ENCODE measurements at regions not wholly inside any gene's neighbourhood (a gene's known extent, or its start where the extent isn't known, plus 50 kb on each side); places are given as distances from the start of the nearest gene placed in this dataset.

DNA sequence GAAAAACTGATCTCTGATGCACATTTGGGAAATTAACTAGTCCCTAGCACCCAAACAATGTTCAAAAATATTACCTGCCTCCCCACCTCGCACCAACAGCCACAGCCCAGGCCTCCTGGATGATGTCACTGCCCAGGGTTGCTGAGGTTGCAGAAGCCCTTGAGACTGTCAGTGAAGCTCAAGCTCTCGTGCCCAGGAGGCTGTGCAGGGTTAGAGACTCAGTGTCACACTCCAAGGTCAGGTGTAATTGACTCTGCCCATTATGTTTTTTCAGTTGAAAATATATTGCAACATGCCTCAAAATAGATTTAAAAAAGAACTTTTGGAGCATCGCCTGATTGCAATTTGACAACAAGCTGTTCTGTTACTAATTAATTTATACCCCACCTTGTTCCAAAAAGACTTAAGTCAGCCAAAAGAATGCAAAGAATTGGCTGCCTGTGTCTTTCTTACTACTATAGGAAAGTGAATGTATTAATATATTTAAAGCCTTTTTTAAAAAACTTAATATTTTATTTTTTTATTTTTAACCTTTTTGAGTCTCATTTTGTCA, 72.3 kb downstream of the CMAS start:
- no peak for DNase-seq
- intact Hi-C loops (cut with micrococcal nuclease; ENCODE audit: unreplicated experiment), result no loop called here
- Mint-ChIP-seq H3K27me3 (ENCODE audit: insufficient read depth, unreplicated experiment) (peaks cover 14% of the 10 kb centered on the region), H3K27ac (ENCODE audit: unreplicated experiment) (no peak overlapping the region), H3K36me3 (ENCODE audit: insufficient read depth, unreplicated experiment) (no peaks in the 10 kb centered on the region), H3K9me3 (ENCODE audit: unreplicated experiment) (no peaks in the 10 kb centered on the region), H3K4me1 (ENCODE audit: low read depth, unreplicated experiment) (no peaks in the 10 kb centered on the region), H3K4me3 (ENCODE audit: unreplicated experiment) (no peak overlapping the region)
- Histone ChIP-seq H3K36me3 (ENCODE audit: control insufficient read depth, insufficient read depth, low read length) (no peaks in the 10 kb centered on the region), H3K4me1 (no peaks in the 10 kb centered on the region), H3K9me3 (no peaks in the 10 kb centered on the region), H3K27me3 (replicated peaks; ENCODE audit: control insufficient read depth, insufficient read depth, low read length) (peaks cover 2% of the 10 kb centered on the region), H3K4me3 (ENCODE audit: low read depth, low read length) (no peak overlapping the region)
- ChIA-PET POLR2A (no interaction called here), CTCF (no interaction called here)
- TF ChIP-seq, protein P1, sequence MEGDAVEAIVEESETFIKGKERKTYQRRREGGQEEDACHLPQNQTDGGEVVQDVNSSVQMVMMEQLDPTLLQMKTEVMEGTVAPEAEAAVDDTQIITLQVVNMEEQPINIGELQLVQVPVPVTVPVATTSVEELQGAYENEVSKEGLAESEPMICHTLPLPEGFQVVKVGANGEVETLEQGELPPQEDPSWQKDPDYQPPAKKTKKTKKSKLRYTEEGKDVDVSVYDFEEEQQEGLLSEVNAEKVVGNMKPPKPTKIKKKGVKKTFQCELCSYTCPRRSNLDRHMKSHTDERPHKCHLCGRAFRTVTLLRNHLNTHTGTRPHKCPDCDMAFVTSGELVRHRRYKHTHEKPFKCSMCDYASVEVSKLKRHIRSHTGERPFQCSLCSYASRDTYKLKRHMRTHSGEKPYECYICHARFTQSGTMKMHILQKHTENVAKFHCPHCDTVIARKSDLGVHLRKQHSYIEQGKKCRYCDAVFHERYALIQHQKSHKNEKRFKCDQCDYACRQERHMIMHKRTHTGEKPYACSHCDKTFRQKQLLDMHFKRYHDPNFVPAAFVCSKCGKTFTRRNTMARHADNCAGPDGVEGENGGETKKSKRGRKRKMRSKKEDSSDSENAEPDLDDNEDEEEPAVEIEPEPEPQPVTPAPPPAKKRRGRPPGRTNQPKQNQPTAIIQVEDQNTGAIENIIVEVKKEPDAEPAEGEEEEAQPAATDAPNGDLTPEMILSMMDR (IDR thresholded peaks at IDR 0.05; ENCODE audit: insufficient read depth in 1 of 2, low read depth in 1 of 2, low read length in 1 of 2, severe bottlenecking in 1 of 2, unreplicated experiment in 1 of 2), result no peak
- BruUV-seq (replicated peaks), result no TSS peak

DNA sequence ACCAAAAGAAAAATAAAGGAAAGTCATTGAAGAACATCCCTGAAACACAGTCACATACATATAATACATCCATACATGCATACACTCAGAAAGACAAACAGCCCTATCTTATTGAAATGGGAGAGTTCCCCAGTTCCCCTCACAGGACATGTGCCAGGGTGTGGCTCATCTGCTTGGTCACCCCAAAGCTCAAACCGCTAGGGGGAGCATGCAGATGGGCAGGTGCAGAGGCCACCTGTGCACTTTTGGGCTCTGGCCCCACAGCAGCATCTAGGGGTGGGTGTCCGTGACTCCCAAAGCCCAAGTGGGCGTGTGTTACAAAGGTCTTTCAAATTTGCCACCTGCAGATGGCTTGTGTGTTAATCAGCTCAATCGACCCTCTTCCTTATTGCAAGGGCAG, 75.2 kb downstream of the CMAS start:
- TF ChIP-seq, protein P1 (IDR thresholded peaks at IDR 0.05; ENCODE audit: insufficient read depth in 1 of 2, low read depth in 1 of 2, low read length in 1 of 2, severe bottlenecking in 1 of 2, unreplicated experiment in 1 of 2), result peak; percentile 65 to 68
- DNase-seq, result peak in 1 of 2 experiments; percentile 65
- Mint-ChIP-seq H3K4me1 (ENCODE audit: low read depth, unreplicated experiment) (no peaks in the 10 kb centered on the region), H3K27ac (ENCODE audit: unreplicated experiment) (no peak overlapping the region), H3K27me3 (ENCODE audit: insufficient read depth, unreplicated experiment) (peaks cover 5% of the 10 kb centered on the region), H3K36me3 (ENCODE audit: insufficient read depth, unreplicated experiment) (no peaks in the 10 kb centered on the region), H3K4me3 (ENCODE audit: unreplicated experiment) (no peak overlapping the region), H3K9me3 (ENCODE audit: unreplicated experiment) (no peaks in the 10 kb centered on the region)
- CTCF ChIA-PET, result interaction anchor here (2.4 kb wide), 1 partner anchor 322 kb away, joined by 11 read pairs; no protein-coding TSS in a partner anchor
- POLR2A ChIA-PET, result no interaction called here
- intact Hi-C loops (cut with micrococcal nuclease; ENCODE audit: unreplicated experiment), result loop anchor here (5.0 kb wide), 1 partner anchor 216 kb away; no protein-coding TSS in a partner anchor
- H3K9me3 ChIP-seq, result peaks cover 5% of the 10 kb centered on the region; the same call in 1 of the 2 replicates
- no peaks in the 10 kb centered on the region for H3K4me1 ChIP-seq
- BruUV-seq (replicated peaks), result no TSS peak
- no peaks in the 10 kb centered on the region for H3K36me3 ChIP-seq (ENCODE audit: control insufficient read depth, insufficient read depth, low read length)
- peaks cover 2% of the 10 kb centered on the region for H3K27me3 ChIP-seq (replicated peaks; ENCODE audit: control insufficient read depth, insufficient read depth, low read length)
- H3K4me3 ChIP-seq (ENCODE audit: low read depth, low read length), result no peak overlapping the region

DNA sequence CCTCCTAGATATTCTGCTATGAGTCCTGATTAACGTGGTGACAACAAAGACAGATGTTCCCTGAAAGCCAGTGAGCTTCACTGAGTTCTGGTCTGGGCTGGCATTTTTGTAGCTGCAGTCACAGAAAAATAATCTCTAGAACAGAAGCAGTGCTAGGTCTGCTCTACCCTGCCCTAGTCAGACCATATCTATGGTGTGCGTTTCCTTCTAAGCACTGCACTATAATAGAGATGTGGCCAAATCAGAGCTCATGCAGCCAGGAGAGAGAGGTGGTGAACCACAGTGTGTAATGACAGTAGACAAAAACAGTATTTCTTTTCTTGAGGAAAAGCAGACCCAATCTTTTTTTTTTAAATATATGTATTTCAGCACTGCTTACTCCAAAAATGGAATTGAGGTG, 76.3 kb downstream of the CMAS start:
- Mint-ChIP-seq H3K4me1 (ENCODE audit: low read depth, unreplicated experiment) (no peaks in the 10 kb centered on the region), H3K36me3 (ENCODE audit: insufficient read depth, unreplicated experiment) (no peaks in the 10 kb centered on the region), H3K4me3 (ENCODE audit: unreplicated experiment) (no peak overlapping the region), H3K9me3 (ENCODE audit: unreplicated experiment) (peaks cover 4% of the 10 kb centered on the region), H3K27me3 (ENCODE audit: insufficient read depth, unreplicated experiment) (peaks cover 6% of the 10 kb centered on the region), H3K27ac (ENCODE audit: unreplicated experiment) (no peak overlapping the region)
- ChIA-PET CTCF (no interaction called here), POLR2A (no interaction called here)
- no peaks in the 10 kb centered on the region; the same call in 1 of the 2 replicates for H3K27me3 ChIP-seq (replicated peaks; ENCODE audit: control insufficient read depth, insufficient read depth, low read length)
- intact Hi-C loops (cut with micrococcal nuclease; ENCODE audit: unreplicated experiment), result loop anchor here (5.0 kb wide), 1 partner anchor 215 kb away; no protein-coding TSS in a partner anchor
- H3K9me3 ChIP-seq, result peaks cover 13% of the 10 kb centered on the region
- no TSS peak for BruUV-seq (replicated peaks)
- H3K36me3 ChIP-seq (ENCODE audit: control insufficient read depth, insufficient read depth, low read length), result no peaks in the 10 kb centered on the region
- TF ChIP-seq, protein P1 (IDR thresholded peaks at IDR 0.05; ENCODE audit: insufficient read depth in 1 of 2, low read depth in 1 of 2, low read length in 1 of 2, severe bottlenecking in 1 of 2, unreplicated experiment in 1 of 2), result no peak
- no peaks in the 10 kb centered on the region for H3K4me1 ChIP-seq
- no peak for DNase-seq
- H3K4me3 ChIP-seq (ENCODE audit: low read depth, low read length), result no peak overlapping the region
